OCI-LY7 (cell line): ENCODE measurements at regions not wholly inside any gene's neighbourhood (a gene's known extent, or its start where the extent isn't known, plus 50 kb on each side); places are given as distances from the start of the nearest gene placed in this dataset.

ENCODE experiments used
- BruUV-seq: library from RNA; stranded (reverse); fragments of 400-500 nt; replicated peaks from 2 replicates; lab custom pipeline; 2021; lab: Mats Ljungman, UMichigan
- CTCF ChIA-PET: fragments of 300-600 bp; sonication (Branson Sonifier 250); formaldehyde crosslinking; loops from one replicate; lab custom pipeline; 2022; ENCODE audit warnings: antibody characterized with exemption; ENCODE audit not compliant: unreplicated experiment; lab: Charles Lee
- POLR2A ChIA-PET: fragments of 300-600 bp; sonication (Branson Sonifier 250); formaldehyde crosslinking; loops from one replicate; lab custom pipeline; 2022; ENCODE audit warnings: antibody characterized with exemption; lab: Charles Lee
- DNase-seq: peaks from one replicate; pipeline ENCODE4 v3.0.0-alpha.2; 2015; ENCODE audit warnings: low spot score
- H2AFZ ChIP-seq: fragments of 200-600 bp; sonication (generic), shearing (Covaris generic); 2 replicates; pipeline ENCODE4 v1.6.1; 2014; ENCODE audit warnings: mild to moderate bottlenecking, antibody characterized with exemption, low read length, moderate library complexity
- H3K27ac ChIP-seq: fragments of 200-600 bp; sonication (generic); 2 replicates; pipeline ENCODE4 v1.5.1; 2014; ENCODE audit warnings: mixed run types, low read depth, mild to moderate bottlenecking, moderate library complexity, low read length, inconsistent platforms; ENCODE audit not compliant: poor library complexity, severe bottlenecking
- H3K36me3 ChIP-seq: fragments of 200-600 bp; sonication (generic); 2 replicates; pipeline ENCODE4 v1.6.1; 2014; ENCODE audit warnings: mild to moderate bottlenecking, antibody characterized with exemption, low read length, moderate library complexity, mixed read lengths; ENCODE audit not compliant: insufficient read depth
- H3K4me1 ChIP-seq: fragments of 200-600 bp; sonication (generic); 2 replicates; pipeline ENCODE4 v1.5.1; 2014; ENCODE audit warnings: mild to moderate bottlenecking, low read length; ENCODE audit not compliant: insufficient read depth, poor library complexity, severe bottlenecking
- H3K4me2 ChIP-seq: fragments of 200-600 bp; sonication (generic); 2 replicates; pipeline ENCODE4 v1.6.1; 2014; ENCODE audit warnings: mild to moderate bottlenecking, low read length
- H3K4me3 ChIP-seq: fragments of 200-600 bp; sonication (generic); 2 replicates; pipeline ENCODE4 v1.5.1; 2014; ENCODE audit warnings: mild to moderate bottlenecking, low read depth, low read length; ENCODE audit not compliant: poor library complexity, severe bottlenecking
- H3K79me2 ChIP-seq: fragments of 200-600 bp; sonication (generic); 2 replicates; pipeline ENCODE4 v1.6.1; 2016; ENCODE audit warnings: low read depth, mild to moderate bottlenecking, low read length, moderate library complexity, mixed read lengths; ENCODE audit not compliant: insufficient read depth
- H3K9me2 ChIP-seq: fragments of 200-600 bp; sonication (generic); 2 replicates; pipeline ENCODE4 v1.6.1; 2016; ENCODE audit warnings: mild to moderate bottlenecking, low read length, mixed read lengths; ENCODE audit not compliant: insufficient read depth
- H3K9me3 ChIP-seq: fragments of 200-600 bp; sonication (generic); 2 replicates; pipeline ENCODE4 v1.6.1; 2014; ENCODE audit warnings: mild to moderate bottlenecking, mixed run types, low read length, mixed read lengths
- H4K20me1 ChIP-seq: fragments of 200-600 bp; sonication (generic); 2 replicates; pipeline ENCODE4 v1.6.1; 2014; ENCODE audit warnings: mild to moderate bottlenecking, antibody characterized with exemption, low read length, moderate library complexity, mixed read lengths; ENCODE audit not compliant: insufficient read depth
- EZH2phosphoT487 ChIP-seq: fragments of 200-600 bp; sonication (generic); IDR thresholded peaks from 2 replicates; pipeline ENCODE4 v1.6.1; 2018; ENCODE audit warnings: low read depth, borderline replicate concordance, mild to moderate bottlenecking, mixed run types, antibody characterized with exemption, low read length, moderate library complexity, mixed read lengths
- intact Hi-C: fragments of 100-400 bp; cut with micrococcal nuclease; formaldehyde crosslinking; loops from one replicate; pipeline ENCODE4 v1.10.0; 2022; ENCODE audit not compliant: unreplicated experiment
- TF ChIP-seq, protein P1 (sequence below): fragments of 200-600 bp; sonication (generic); conservative IDR thresholded peaks from 2 replicates; pipeline ENCODE4 v1.5.1; 2014; ENCODE audit warnings: mild to moderate bottlenecking, antibody characterized with exemption, low read length, moderate library complexity, mixed read lengths

- intact Hi-C loops: no loop called here
- Histone ChIP-seq H3K27ac (no peak overlapping the region), H3K4me1 (no peaks in the 10 kb centered on the region), H4K20me1 (no peaks in the 10 kb centered on the region), H3K79me2 (no peaks in the 10 kb centered on the region), H3K9me3 (peaks cover 4% of the 10 kb centered on the region), H3K4me3 (no peak overlapping the region), H2AFZ (no peak overlapping the region), H3K9me2 (no peaks in the 10 kb centered on the region), H3K4me2 (no peak overlapping the region), H3K36me3 (no peaks in the 10 kb centered on the region)
- POLR2A ChIA-PET: no interaction called here
- DNase-seq: no peak
- no TSS peak for BruUV-seq
- TF ChIP-seq, protein P1, sequence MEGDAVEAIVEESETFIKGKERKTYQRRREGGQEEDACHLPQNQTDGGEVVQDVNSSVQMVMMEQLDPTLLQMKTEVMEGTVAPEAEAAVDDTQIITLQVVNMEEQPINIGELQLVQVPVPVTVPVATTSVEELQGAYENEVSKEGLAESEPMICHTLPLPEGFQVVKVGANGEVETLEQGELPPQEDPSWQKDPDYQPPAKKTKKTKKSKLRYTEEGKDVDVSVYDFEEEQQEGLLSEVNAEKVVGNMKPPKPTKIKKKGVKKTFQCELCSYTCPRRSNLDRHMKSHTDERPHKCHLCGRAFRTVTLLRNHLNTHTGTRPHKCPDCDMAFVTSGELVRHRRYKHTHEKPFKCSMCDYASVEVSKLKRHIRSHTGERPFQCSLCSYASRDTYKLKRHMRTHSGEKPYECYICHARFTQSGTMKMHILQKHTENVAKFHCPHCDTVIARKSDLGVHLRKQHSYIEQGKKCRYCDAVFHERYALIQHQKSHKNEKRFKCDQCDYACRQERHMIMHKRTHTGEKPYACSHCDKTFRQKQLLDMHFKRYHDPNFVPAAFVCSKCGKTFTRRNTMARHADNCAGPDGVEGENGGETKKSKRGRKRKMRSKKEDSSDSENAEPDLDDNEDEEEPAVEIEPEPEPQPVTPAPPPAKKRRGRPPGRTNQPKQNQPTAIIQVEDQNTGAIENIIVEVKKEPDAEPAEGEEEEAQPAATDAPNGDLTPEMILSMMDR: no peak
- no peak for TF ChIP-seq EZH2phosphoT487
- CTCF ChIA-PET: no interaction called here
Observed at GRCh38 chr3:164470471-164470870, 607.8 kb downstream of the SI start.

- H3K9me2 ChIP-seq: no peaks in the 10 kb centered on the region
- intact Hi-C loops: no loop called here
- H3K4me1 ChIP-seq: no peaks in the 10 kb centered on the region
- no peaks in the 10 kb centered on the region for H4K20me1 ChIP-seq
- ChIA-PET POLR2A (no interaction called here), CTCF (no interaction called here)
- no peak overlapping the region for H3K4me2 ChIP-seq
- TF ChIP-seq, protein P1: no peak
- no peak for TF ChIP-seq EZH2phosphoT487
- peaks cover 4% of the 10 kb centered on the region for H3K9me3 ChIP-seq
- no peak overlapping the region for H3K27ac ChIP-seq
- H3K4me3 ChIP-seq: no peak overlapping the region
- no peaks in the 10 kb centered on the region for H3K79me2 ChIP-seq
- no peaks in the 10 kb centered on the region for H3K36me3 ChIP-seq
- no TSS peak for BruUV-seq
- no peak overlapping the region for H2AFZ ChIP-seq
- no peak for DNase-seq
Observed at GRCh38 chr3:164468055-164468454, 610.2 kb downstream of the SI start.

GRCh38 chr3:164467007-164467406, 611.3 kb downstream of the SI start:
- no peak for DNase-seq
- no peaks in the 10 kb centered on the region for H3K9me2 ChIP-seq
- H3K4me2 ChIP-seq: no peak overlapping the region
- POLR2A ChIA-PET: interaction anchor here (1.2 kb wide), 1 partner anchor 18 kb away, joined by 3 read pairs; no protein-coding TSS in a partner anchor
- no peak for TF ChIP-seq EZH2phosphoT487
- TF ChIP-seq, protein P1: no peak
- intact Hi-C loops: no loop called here
- H3K4me3 ChIP-seq: no peak overlapping the region
- no peak overlapping the region for H3K27ac ChIP-seq
- H4K20me1 ChIP-seq: no peaks in the 10 kb centered on the region
- peaks cover 4% of the 10 kb centered on the region for H3K9me3 ChIP-seq
- H2AFZ ChIP-seq: no peak overlapping the region
- H3K4me1 ChIP-seq: no peaks in the 10 kb centered on the region
- H3K79me2 ChIP-seq: no peaks in the 10 kb centered on the region
- no peaks in the 10 kb centered on the region for H3K36me3 ChIP-seq
- no TSS peak for BruUV-seq
- CTCF ChIA-PET: no interaction called here
